HG03095 (cell line): ENCODE measurements at regions not wholly inside any gene's neighbourhood (a gene's known extent, or its start where the extent isn't known, plus 50 kb on each side); places are given as distances from the start of the nearest gene placed in this dataset.

Source experiments
- ATAC-seq: cut with Tn5 transposase; IDR thresholded peaks from one replicate; pipeline ENCODE4 v1.9.1; 2021; ENCODE audit warnings: moderate library complexity; ENCODE audit not compliant: unreplicated experiment

GRCh38 chr2:221641181-221641871 lies 69.2 kb upstream of the EPHA4 start:
- no peak for ATAC-seq

- ATAC-seq, result no peak
Observed at GRCh38 chr2:221640686-221641085, 68.6 kb upstream of the EPHA4 start.

- no peak for ATAC-seq
Observed at GRCh38 chr2:221637851-221638250, 65.7 kb upstream of the EPHA4 start.

- no peak for ATAC-seq
Observed at GRCh38 chr2:221635949-221636348, 63.8 kb upstream of the EPHA4 start.

GRCh38 chr2:221629468-221629867 lies 57.4 kb upstream of the EPHA4 start:
- no peak for ATAC-seq

GRCh38 chr2:221624475-221624874 lies 52.4 kb upstream of the EPHA4 start:
- no peak for ATAC-seq
